Progenitor cell of endocrine pancreas (in vitro differentiated cells): ENCODE measurements at regions not wholly inside any gene's neighbourhood (a gene's known extent, or its start where the extent isn't known, plus 50 kb on each side); places are given as distances from the start of the nearest gene placed in this dataset.

Experiments
- DNase-seq: peaks from one replicate; pipeline ENCODE4 v3.0.0; 2021; ENCODE audit warnings: low spot score; ENCODE audit not compliant: unreplicated experiment
- H3K27ac Mint-ChIP-seq: 2 replicates; pipeline ENCODE4 v1.8.0; 2021; ENCODE audit warnings: mild to moderate bottlenecking, moderate library complexity, mixed read lengths
- H3K27me3 Mint-ChIP-seq: 2 replicates; pipeline ENCODE4 v1.8.0; 2021; ENCODE audit warnings: mixed read lengths
- H3K36me3 Mint-ChIP-seq: 2 replicates; pipeline ENCODE4 v1.8.0; 2022; ENCODE audit warnings: mixed read lengths; ENCODE audit not compliant: insufficient read depth
- H3K4me1 Mint-ChIP-seq: 2 replicates; pipeline ENCODE4 v1.8.0; 2021; ENCODE audit warnings: low read depth, mixed read lengths
- H3K4me3 Mint-ChIP-seq: 2 replicates; pipeline ENCODE4 v1.8.0; 2021; ENCODE audit warnings: low read depth, mild to moderate bottlenecking, moderate library complexity, mixed read lengths
- H3K9me3 Mint-ChIP-seq: 2 replicates; pipeline ENCODE4 v1.8.0; 2021; ENCODE audit warnings: low read depth, mixed read lengths
- CTCF ChIP-seq: fragments of 200-600 bp; sonication (generic); IDR thresholded peaks from one replicate; pipeline ENCODE4 v1.5.0; 2021; ENCODE audit warnings: antibody characterized with exemption, mild to moderate bottlenecking; ENCODE audit not compliant: unreplicated experiment

DNA sequence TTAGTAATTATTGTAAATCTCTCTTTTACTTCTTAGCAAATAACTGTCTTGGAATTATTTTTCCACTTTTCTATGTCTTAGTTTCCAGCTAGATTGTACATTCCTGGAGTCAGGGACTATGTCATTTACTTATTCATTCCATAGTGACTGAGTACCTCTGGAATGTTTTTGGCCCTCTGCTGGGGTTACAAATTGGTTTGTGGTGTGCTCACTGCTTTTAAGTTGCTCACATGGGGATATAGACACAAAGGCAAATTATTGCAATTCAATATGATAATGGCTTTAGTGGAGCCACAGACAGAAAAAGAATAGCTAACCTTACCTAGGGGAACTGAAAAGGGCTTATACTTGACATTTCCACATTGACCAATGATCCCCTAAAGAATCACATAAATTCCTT lies 63.7 kb upstream of the PDGFRA start:
- H3K27ac Mint-ChIP-seq, result peak overlapping the region; percentile 59
- DNase-seq, result no peak
- peaks cover 8% of the 10 kb centered on the region for H3K4me1 Mint-ChIP-seq
- peaks cover 30% of the 10 kb centered on the region for H3K27me3 Mint-ChIP-seq
- no peak overlapping the region for H3K4me3 Mint-ChIP-seq
- no peaks in the 10 kb centered on the region for H3K9me3 Mint-ChIP-seq
- TF ChIP-seq CTCF, result no peak
- no peaks in the 10 kb centered on the region for H3K36me3 Mint-ChIP-seq

GRCh38 chr4:54167508-54167907 lies 61.6 kb upstream of the PDGFRA start:
- no peak for TF ChIP-seq CTCF
- no peaks in the 10 kb centered on the region for H3K36me3 Mint-ChIP-seq
- peaks cover 8% of the 10 kb centered on the region for H3K4me1 Mint-ChIP-seq
- no peaks in the 10 kb centered on the region for H3K9me3 Mint-ChIP-seq
- H3K27ac Mint-ChIP-seq, result no peak overlapping the region
- no peak for DNase-seq
- peaks cover 34% of the 10 kb centered on the region for H3K27me3 Mint-ChIP-seq
- no peak overlapping the region for H3K4me3 Mint-ChIP-seq

GRCh38 chr4:54169176-54169575 lies 59.9 kb upstream of the PDGFRA start:
- Mint-ChIP-seq H3K27ac (no peak overlapping the region), H3K27me3 (peaks cover 21% of the 10 kb centered on the region), H3K9me3 (no peaks in the 10 kb centered on the region), H3K4me3 (no peak overlapping the region), H3K36me3 (no peaks in the 10 kb centered on the region), H3K4me1 (peaks cover 8% of the 10 kb centered on the region)
- TF ChIP-seq CTCF, result no peak
- DNase-seq, result no peak

- no peak overlapping the region for H3K27ac Mint-ChIP-seq
- peaks cover 14% of the 10 kb centered on the region for H3K27me3 Mint-ChIP-seq
- no peaks in the 10 kb centered on the region for H3K36me3 Mint-ChIP-seq
- no peak for TF ChIP-seq CTCF
- peaks cover 3% of the 10 kb centered on the region for H3K9me3 Mint-ChIP-seq
- DNase-seq, result no peak
- no peak overlapping the region for H3K4me3 Mint-ChIP-seq
- H3K4me1 Mint-ChIP-seq, result peaks cover 2% of the 10 kb centered on the region
Measured at GRCh38 chr4:54172156-54172555, 56.9 kb upstream of the PDGFRA start.

DNA sequence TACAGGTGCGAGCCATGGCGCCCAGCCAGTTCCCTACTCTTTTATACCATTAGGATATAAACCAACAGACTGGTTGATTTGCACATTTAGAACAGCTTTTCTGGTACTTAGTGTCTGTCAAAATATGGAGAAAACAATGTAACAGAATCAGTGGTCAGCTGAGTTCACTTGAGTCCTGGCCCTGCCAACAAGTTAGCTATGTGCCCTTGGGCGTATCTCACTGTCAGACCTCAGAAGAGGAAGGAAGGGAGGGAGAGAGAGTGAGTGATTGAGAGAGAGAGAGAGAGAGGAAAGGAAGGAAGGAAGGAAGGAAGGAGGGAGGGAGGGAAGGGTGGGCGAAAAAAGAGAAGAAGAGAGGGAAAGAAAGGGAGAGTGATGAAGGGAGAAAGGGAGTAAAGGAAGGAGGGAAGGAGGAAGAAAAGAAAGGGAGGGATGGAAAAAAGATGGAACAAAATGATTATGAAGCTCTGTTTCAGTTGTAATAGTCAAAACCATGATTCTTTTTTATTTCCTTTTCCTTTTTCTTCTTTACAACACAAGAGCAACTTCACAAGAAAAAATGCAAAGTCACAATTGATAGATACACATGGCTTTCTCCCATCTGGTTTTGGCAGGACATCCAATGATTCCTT lies 55.7 kb upstream of the PDGFRA start:
- H3K27me3 Mint-ChIP-seq, result peaks cover 9% of the 10 kb centered on the region
- H3K9me3 Mint-ChIP-seq, result peaks cover 3% of the 10 kb centered on the region
- TF ChIP-seq CTCF, result no peak
- H3K36me3 Mint-ChIP-seq, result no peaks in the 10 kb centered on the region
- no peak overlapping the region for H3K4me3 Mint-ChIP-seq
- no peaks in the 10 kb centered on the region for H3K4me1 Mint-ChIP-seq
- DNase-seq, result no peak
- H3K27ac Mint-ChIP-seq, result no peak overlapping the region
